Fibroblast of skin of abdomen (primary cell): ENCODE measurements at regions not wholly inside any gene's neighbourhood (a gene's known extent, or its start where the extent isn't known, plus 50 kb on each side); places are given as distances from the start of the nearest gene placed in this dataset.

ENCODE experiments used
- DNase-seq: peaks from one replicate; pipeline ENCODE4 v3.0.0-alpha.2; 2013

GRCh38 chr9:2461892-2462291 lies 159.7 kb upstream of the VLDLR start:
- peak; percentile 56 for DNase-seq

GRCh38 chr9:2464624-2465023 lies 157.0 kb upstream of the VLDLR start:
- no peak for DNase-seq

- no peak for DNase-seq
Observed at GRCh38 chr9:2465516-2465915, 156.1 kb upstream of the VLDLR start.

GRCh38 chr9:2465921-2466460 lies 155.6 kb upstream of the VLDLR start:
- no peak for DNase-seq

- DNase-seq: no peak
Observed at GRCh38 chr9:2466703-2467102, 154.9 kb upstream of the VLDLR start.

GRCh38 chr9:2469681-2470221 lies 151.8 kb upstream of the VLDLR start:
- peak; percentile 19 for DNase-seq

GRCh38 chr9:2473681-2474080 lies 147.9 kb upstream of the VLDLR start:
- DNase-seq: no peak

- DNase-seq: no peak
Observed at GRCh38 chr9:2477755-2478154, 143.8 kb upstream of the VLDLR start.

GRCh38 chr9:2478421-2478820 lies 143.2 kb upstream of the VLDLR start:
- no peak for DNase-seq

- DNase-seq: no peak
Observed at GRCh38 chr9:2479056-2479565, 142.5 kb upstream of the VLDLR start.

GRCh38 chr9:2480255-2480837 lies 141.2 kb upstream of the VLDLR start:
- DNase-seq: no peak

GRCh38 chr9:2481216-2481615 lies 140.4 kb upstream of the VLDLR start:
- DNase-seq: no peak

GRCh38 chr9:2486988-2487387 lies 134.6 kb upstream of the VLDLR start:
- peak; percentile 9 for DNase-seq

- peak; percentile 89 for DNase-seq
Observed at GRCh38 chr9:2489838-2490314, 131.7 kb upstream of the VLDLR start.

GRCh38 chr9:2492161-2492560 lies 129.4 kb upstream of the VLDLR start:
- no peak for DNase-seq

- peak; percentile 46 for DNase-seq
Observed at GRCh38 chr9:2493109-2493508, 128.5 kb upstream of the VLDLR start.

- no peak for DNase-seq
Observed at GRCh38 chr9:2493529-2493928, 128.1 kb upstream of the VLDLR start.

- DNase-seq: peak; percentile 80
Observed at GRCh38 chr9:2494562-2494961, 127.0 kb upstream of the VLDLR start.

GRCh38 chr9:2495221-2496005 lies 126.2 kb upstream of the VLDLR start:
- no peak for DNase-seq

- no peak for DNase-seq
Observed at GRCh38 chr9:2496169-2496568, 125.4 kb upstream of the VLDLR start.

- no peak for DNase-seq
Observed at GRCh38 chr9:2496934-2497333, 124.7 kb upstream of the VLDLR start.

- no peak for DNase-seq
Observed at GRCh38 chr9:2497666-2498400, 123.8 kb upstream of the VLDLR start.

- no peak for DNase-seq
Observed at GRCh38 chr9:2502210-2502609, 119.4 kb upstream of the VLDLR start.
